PC-9 (cell line): ENCODE measurements at regions not wholly inside any gene's neighbourhood (a gene's known extent, or its start where the extent isn't known, plus 50 kb on each side); places are given as distances from the start of the nearest gene placed in this dataset.

Experiments
- CTCF ChIP-seq: fragments of 200-600 bp; sonication (generic); conservative IDR thresholded peaks from 2 replicates; pipeline ENCODE4 v1.6.1; 2017; ENCODE audit warnings: mixed run types, antibody characterized with exemption, mild to moderate bottlenecking, moderate library complexity
- EZH2 ChIP-seq: fragments of 200-600 bp; sonication (generic); IDR thresholded peaks from 2 replicates; pipeline ENCODE4 v1.8.0; 2017; ENCODE audit warnings: antibody characterized with exemption, low read depth

GRCh38 chr21:27323331-27323730 lies 356.4 kb upstream of the ADAMTS5 start:
- TF ChIP-seq CTCF (no peak), EZH2 (no peak)
